Common myeloid progenitor, CD34-positive (primary cell): ENCODE measurements at regions not wholly inside any gene's neighbourhood (a gene's known extent, or its start where the extent isn't known, plus 50 kb on each side); places are given as distances from the start of the nearest gene placed in this dataset.

Experiments
- CTCF ChIA-PET: fragments of 350-600 bp; sonication (Branson Sonifier 250); formaldehyde crosslinking; loops from one replicate; lab custom pipeline; 2021; ENCODE audit warnings: antibody characterized with exemption; lab: Charles Lee
- POLR2A ChIA-PET: fragments of 350-600 bp; sonication (Branson Sonifier 250); formaldehyde crosslinking; loops from one replicate; lab custom pipeline; 2021; ENCODE audit warnings: antibody characterized with exemption; lab: Charles Lee
- DNase-seq, 3 donors: peaks; one replicate each; pipeline versions ENCODE4 v3.0.0 to v3.0.0-alpha.2; 2013
- H3K27ac ChIP-seq, 2 experiments: 1 replicate in 1 of 2; 2 replicates in 1 of 2; pipeline ENCODE4 v1.7.0; 2013; ENCODE audit warnings: inconsistent platforms in 2 of 2, low read length in 2 of 2, mild to moderate bottlenecking in 2 of 2, low read depth in 1 of 2, moderate library complexity in 1 of 2; ENCODE audit not compliant: severe bottlenecking in 2 of 2, insufficient read depth in 1 of 2, poor library complexity in 1 of 2
- H3K27me3 ChIP-seq, 5 experiments: replicated peaks in 2 of 5; 1 replicate in 3 of 5; 2 replicates in 2 of 5; pipeline versions ENCODE4 v1.6.1 to v1.7.0; 2013; ENCODE audit warnings: low read length in 4 of 5, mild to moderate bottlenecking in 2 of 5, moderate library complexity in 2 of 5, inconsistent platforms in 1 of 5; ENCODE audit not compliant: insufficient read depth in 5 of 5, control insufficient read depth in 4 of 5
- H3K36me3 ChIP-seq, 4 experiments: 1 replicate in 2 of 4; 2 replicates in 2 of 4; pipeline versions ENCODE4 v1.6.1 to v1.7.0; 2013; ENCODE audit warnings: low read length in 3 of 4, control low read depth in 1 of 4, mild to moderate bottlenecking in 1 of 4; ENCODE audit not compliant: control insufficient read depth in 4 of 4, insufficient read depth in 4 of 4
- H3K4me1 ChIP-seq, 4 experiments: 1 replicate in 3 of 4; 2 replicates in 1 of 4; pipeline versions ENCODE4 v1.6.1 to v1.7.1; 2013; ENCODE audit warnings: low read length in 3 of 4, mild to moderate bottlenecking in 3 of 4, control low read depth in 1 of 4, inconsistent platforms in 1 of 4, moderate library complexity in 1 of 4; ENCODE audit not compliant: control insufficient read depth in 4 of 4, insufficient read depth in 4 of 4; ENCODE audit errors: control extremely low read depth in 1 of 4
- H3K4me3 ChIP-seq, 7 experiments: 1 replicate in 4 of 7; 2 replicates in 3 of 7; pipeline versions ENCODE4 v1.5.1 to v1.7.0; 2013; ENCODE audit warnings: mild to moderate bottlenecking in 7 of 7, low read length in 6 of 7, moderate library complexity in 6 of 7, inconsistent platforms in 2 of 7, low read depth in 2 of 7, control low read depth in 1 of 7; ENCODE audit not compliant: insufficient read depth in 4 of 7, control insufficient read depth in 1 of 7; ENCODE audit errors: extremely low read depth in 1 of 7
- H3K9me3 ChIP-seq, 5 experiments: 1 replicate in 4 of 5; 2 replicates in 1 of 5; pipeline versions ENCODE4 v1.6.1 to v1.7.1; 2013; ENCODE audit warnings: low read length in 4 of 5, mild to moderate bottlenecking in 2 of 5, inconsistent platforms in 1 of 5, low read depth in 1 of 5, moderate library complexity in 1 of 5; ENCODE audit not compliant: control insufficient read depth in 4 of 5, insufficient read depth in 2 of 5; ENCODE audit errors: control extremely low read depth in 1 of 5
- WGBS: methylation state at CpG from one replicate; pipeline ENCODE4 v1.1.5; 2013; ENCODE audit not compliant: insufficient coverage; 5-methylcytosine and 5-hydroxymethylcytosine counted together

- WGBS = 100% methylated on average over 1 of the region's 1 CpG
- Histone ChIP-seq H3K27ac (no peak overlapping the region), H3K4me1 (no peaks in the 10 kb centered on the region), H3K36me3 (no peaks in the 10 kb centered on the region), H3K9me3 (no peaks in the 10 kb centered on the region), H3K4me3 (no peak overlapping the region), H3K27me3 (peaks cover 0 to 5% (median 0%) of the 10 kb centered on the region in 5 experiments)
- ChIA-PET POLR2A (no interaction called here), CTCF (no interaction called here)
- DNase-seq = no peak
Observed at GRCh38 chr10:58955615-58956014, 220.8 kb upstream of the PHYHIPL start.

- no peaks in the 10 kb centered on the region for H3K36me3 ChIP-seq
- no peak for DNase-seq
- CTCF ChIA-PET = interaction anchor here (1.1 kb wide), 1 partner anchor 19 kb away, joined by 4 read pairs; no protein-coding TSS in a partner anchor
- H3K4me1 ChIP-seq = no peaks in the 10 kb centered on the region
- H3K27me3 ChIP-seq = no peaks in the 10 kb centered on the region
- no peak overlapping the region for H3K4me3 ChIP-seq
- H3K27ac ChIP-seq = no peak overlapping the region
- 94% methylated on average over 2 of the region's 2 CpGs for WGBS
- no peaks in the 10 kb centered on the region for H3K9me3 ChIP-seq
- POLR2A ChIA-PET = no interaction called here
Observed at GRCh38 chr10:58956926-58957325, 219.5 kb upstream of the PHYHIPL start.

DNA sequence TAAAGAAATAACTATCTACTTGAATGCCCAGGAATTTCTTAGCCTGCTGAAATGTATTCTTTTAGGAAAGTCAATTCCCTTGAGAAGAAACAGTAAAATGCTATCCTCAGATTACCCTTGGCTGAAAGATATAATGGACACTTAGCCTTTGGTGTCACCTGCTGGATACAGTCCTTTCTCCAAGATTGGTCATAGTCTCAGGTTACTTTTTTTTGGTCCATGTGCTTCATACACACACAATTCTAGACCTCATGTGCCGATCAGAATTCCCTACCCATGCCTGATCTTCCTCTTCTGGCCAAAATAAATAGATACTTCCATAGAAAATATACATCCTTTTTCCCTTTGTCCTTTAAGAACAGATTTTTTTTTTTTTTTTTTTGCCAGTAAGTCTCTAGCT, 218.9 kb upstream of the PHYHIPL start:
- Histone ChIP-seq H3K9me3 (no peaks in the 10 kb centered on the region), H3K4me3 (no peak overlapping the region), H3K4me1 (no peaks in the 10 kb centered on the region), H3K27me3 (no peaks in the 10 kb centered on the region), H3K36me3 (no peaks in the 10 kb centered on the region), H3K27ac (no peak overlapping the region)
- CTCF ChIA-PET = interaction anchor here (1.1 kb wide), 1 partner anchor 19 kb away, joined by 4 read pairs; no protein-coding TSS in a partner anchor
- DNase-seq = no peak
- 100% methylated on average over 1 of the region's 1 CpG for WGBS
- POLR2A ChIA-PET = no interaction called here

DNA sequence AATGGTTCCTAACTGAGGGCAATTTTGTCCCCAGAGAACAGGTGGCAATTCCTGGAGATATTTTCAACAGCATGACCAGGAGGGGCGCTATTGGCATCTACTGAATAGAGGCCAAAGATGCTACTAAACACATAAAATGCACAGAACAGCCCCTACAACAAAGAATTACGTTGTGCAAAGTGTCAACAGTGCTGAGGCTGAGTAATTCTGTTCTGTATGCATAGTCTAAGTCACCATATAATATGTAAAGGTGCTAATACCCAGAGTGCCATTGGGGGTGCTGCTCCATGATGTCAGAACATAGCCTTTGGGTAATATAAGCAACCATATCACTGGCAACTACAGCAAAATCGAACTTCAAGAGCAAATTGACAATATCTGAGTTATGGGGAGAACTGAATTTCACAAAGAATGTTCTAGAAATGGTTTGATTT, 213.3 kb upstream of the PHYHIPL start:
- Histone ChIP-seq H3K27me3 (peaks cover 0 to 8% (median 7%) of the 10 kb centered on the region in 5 experiments), H3K4me1 (no peaks in the 10 kb centered on the region), H3K4me3 (no peak overlapping the region), H3K9me3 (no peaks in the 10 kb centered on the region), H3K27ac (no peak overlapping the region), H3K36me3 (no peaks in the 10 kb centered on the region)
- ChIA-PET CTCF (no interaction called here), POLR2A (no interaction called here)
- WGBS = no CpG with 5 or more reads among the region's 3 CpGs
- no peak for DNase-seq

- Histone ChIP-seq H3K4me3 (no peak overlapping the region), H3K9me3 (no peaks in the 10 kb centered on the region), H3K27me3 (peaks cover 0 to 14% (median 11%) of the 10 kb centered on the region in 5 experiments), H3K4me1 (no peaks in the 10 kb centered on the region), H3K27ac (no peak overlapping the region), H3K36me3 (no peaks in the 10 kb centered on the region)
- ChIA-PET POLR2A (no interaction called here), CTCF (no interaction called here)
- WGBS = 78% methylated on average over 3 of the region's 3 CpGs
- DNase-seq = no peak
Observed at GRCh38 chr10:58963723-58964124, 212.7 kb upstream of the PHYHIPL start.

- peaks cover 0 to 18% (median 15%) of the 10 kb centered on the region in 5 experiments for H3K27me3 ChIP-seq
- ChIA-PET POLR2A (no interaction called here), CTCF (no interaction called here)
- no peaks in the 10 kb centered on the region for H3K4me1 ChIP-seq
- WGBS = 100% methylated on average over 1 of the region's 1 CpG
- H3K27ac ChIP-seq = no peak overlapping the region
- no peak overlapping the region for H3K4me3 ChIP-seq
- H3K36me3 ChIP-seq = no peaks in the 10 kb centered on the region
- no peaks in the 10 kb centered on the region for H3K9me3 ChIP-seq
- DNase-seq = no peak
Observed at GRCh38 chr10:58965855-58966254, 210.6 kb upstream of the PHYHIPL start.

DNA sequence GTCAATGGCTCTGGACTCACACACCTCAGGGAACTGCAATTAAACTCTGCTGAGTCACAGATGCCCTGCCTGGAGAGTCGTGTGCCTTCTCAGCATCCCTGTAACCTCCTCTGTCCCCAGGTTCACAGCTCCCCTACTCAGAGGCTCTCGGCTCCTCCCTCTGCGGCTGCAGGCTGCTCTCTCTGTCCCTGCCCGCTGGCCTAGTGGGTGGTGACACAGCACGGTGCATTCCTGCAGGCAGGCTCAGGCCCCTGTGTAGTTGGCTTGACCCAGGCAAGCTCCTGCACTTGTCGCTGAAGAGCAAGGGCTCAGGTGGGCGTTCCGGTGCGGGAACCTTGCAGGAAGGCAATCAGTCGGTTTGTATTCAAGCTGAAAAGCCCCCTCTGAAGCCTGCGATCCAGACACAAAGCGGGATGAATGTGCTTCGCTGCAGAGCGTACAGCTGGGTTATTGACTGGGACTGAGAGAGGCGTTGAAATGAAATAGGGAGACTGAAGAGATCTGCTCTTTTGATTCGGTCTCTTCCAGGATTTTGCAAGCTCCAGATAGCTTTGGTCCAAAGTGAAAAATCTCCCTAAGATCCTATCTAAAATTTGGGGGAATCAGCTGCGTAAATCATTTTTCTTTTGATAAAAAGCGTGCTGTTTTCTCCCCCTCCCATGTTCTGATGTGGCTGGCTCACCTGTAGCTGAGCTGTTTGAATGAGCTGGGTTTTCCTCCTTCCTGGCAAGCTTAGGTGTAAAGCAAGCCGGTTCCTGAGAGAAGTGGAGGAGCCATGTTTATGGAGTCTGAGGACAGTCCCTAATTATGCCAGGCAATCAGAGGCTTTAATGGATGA, 208.7 kb upstream of the PHYHIPL start:
- Histone ChIP-seq H3K9me3 (no peaks in the 10 kb centered on the region), H3K36me3 (no peaks in the 10 kb centered on the region), H3K4me3 (no peak overlapping the region), H3K27ac (no peak overlapping the region), H3K4me1 (no peaks in the 10 kb centered on the region), H3K27me3 (peaks cover 0 to 18% (median 15%) of the 10 kb centered on the region in 5 experiments)
- 19% methylated on average over 16 of the region's 19 CpGs for WGBS
- ChIA-PET POLR2A (interaction anchor here (0.6 kb wide), 1 partner anchor 208 kb away, joined by 3 read pairs; no protein-coding TSS in a partner anchor), CTCF (interaction anchor here (0.9 kb wide), 1 partner anchor 14 kb away, joined by 3 read pairs; no protein-coding TSS in a partner anchor)
- DNase-seq = peak in 1 of 3 donors; percentile 4
